ENCODE measurements at regions not wholly inside any gene's neighbourhood (a gene's known extent, or its start where the extent isn't known, plus 50 kb on each side); places are given as distances from the start of the nearest gene placed in this dataset.

DNA sequence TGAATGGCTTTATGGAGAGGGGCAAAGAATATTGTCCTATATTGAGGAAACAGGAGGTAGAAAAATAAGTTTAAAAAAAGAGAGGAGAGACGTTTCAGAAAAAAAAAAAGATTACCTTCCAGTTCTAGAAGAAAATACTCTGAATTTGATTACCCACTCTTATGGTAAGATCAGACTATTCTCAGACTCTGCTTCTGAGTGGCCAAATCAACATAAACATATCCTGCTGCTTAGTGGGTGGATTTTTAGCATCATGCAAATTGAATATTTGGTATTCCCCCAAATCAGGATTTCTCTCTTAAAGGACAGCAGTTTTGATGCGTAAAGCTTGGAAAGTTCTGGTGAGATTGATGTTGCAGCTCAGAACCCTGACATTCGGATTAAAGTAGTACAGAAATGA, 946.6 kb downstream of the TFAP2A start:
- TF ChIP-seq, protein P1, sequence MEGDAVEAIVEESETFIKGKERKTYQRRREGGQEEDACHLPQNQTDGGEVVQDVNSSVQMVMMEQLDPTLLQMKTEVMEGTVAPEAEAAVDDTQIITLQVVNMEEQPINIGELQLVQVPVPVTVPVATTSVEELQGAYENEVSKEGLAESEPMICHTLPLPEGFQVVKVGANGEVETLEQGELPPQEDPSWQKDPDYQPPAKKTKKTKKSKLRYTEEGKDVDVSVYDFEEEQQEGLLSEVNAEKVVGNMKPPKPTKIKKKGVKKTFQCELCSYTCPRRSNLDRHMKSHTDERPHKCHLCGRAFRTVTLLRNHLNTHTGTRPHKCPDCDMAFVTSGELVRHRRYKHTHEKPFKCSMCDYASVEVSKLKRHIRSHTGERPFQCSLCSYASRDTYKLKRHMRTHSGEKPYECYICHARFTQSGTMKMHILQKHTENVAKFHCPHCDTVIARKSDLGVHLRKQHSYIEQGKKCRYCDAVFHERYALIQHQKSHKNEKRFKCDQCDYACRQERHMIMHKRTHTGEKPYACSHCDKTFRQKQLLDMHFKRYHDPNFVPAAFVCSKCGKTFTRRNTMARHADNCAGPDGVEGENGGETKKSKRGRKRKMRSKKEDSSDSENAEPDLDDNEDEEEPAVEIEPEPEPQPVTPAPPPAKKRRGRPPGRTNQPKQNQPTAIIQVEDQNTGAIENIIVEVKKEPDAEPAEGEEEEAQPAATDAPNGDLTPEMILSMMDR (IDR thresholded peaks at IDR 0.05 in 4 of 5, conservative IDR thresholded peaks at IDR 0.05 in 1 of 5) = no peak
- no peak for TF ChIP-seq POLR2A (IDR thresholded peaks at IDR 0.05)

Data from gastrocnemius medialis (tissue), 4 donors.